PC-9 (cell line): ENCODE measurements at regions not wholly inside any gene's neighbourhood (a gene's known extent, or its start where the extent isn't known, plus 50 kb on each side); places are given as distances from the start of the nearest gene placed in this dataset.

Experiments
- BruUV-seq: library from RNA; stranded (reverse); fragments of 400-500 nt; replicated peaks from 2 replicates; lab custom pipeline; 2021; lab: Mats Ljungman, UMichigan
- CTCF ChIA-PET: fragments of 300-600 bp; sonication (Branson Sonifier 250); formaldehyde crosslinking; loops from one replicate; lab custom pipeline; 2022; ENCODE audit warnings: antibody characterized with exemption; lab: Charles Lee
- POLR2A ChIA-PET: fragments of 300-600 bp; sonication (Branson Sonifier 250); formaldehyde crosslinking; loops from one replicate; lab custom pipeline; 2022; ENCODE audit warnings: antibody characterized with exemption; ENCODE audit not compliant: unreplicated experiment; lab: Charles Lee
- DNase-seq, 2 experiments: peaks; one replicate each; pipeline versions ENCODE4 v3.0.0 to v3.0.0-alpha.2; 2015 to 2022; ENCODE audit warnings: mixed read lengths in 1 of 2
- H2AFZ ChIP-seq: fragments of 200-600 bp; sonication (generic); 2 replicates; pipeline ENCODE4 v1.8.1; 2017; ENCODE audit warnings: antibody characterized with exemption
- H3F3A ChIP-seq: fragments of 200-600 bp; sonication (generic); 2 replicates; pipeline ENCODE4 v1.8.1; 2017; ENCODE audit warnings: antibody characterized with exemption, mild to moderate bottlenecking, low read depth; ENCODE audit not compliant: insufficient read depth
- H3K27ac ChIP-seq: fragments of 200-600 bp; sonication (generic); 2 replicates; pipeline ENCODE4 v1.6.1; 2016; ENCODE audit warnings: mixed run types
- H3K27me3 ChIP-seq: fragments of 200-600 bp; sonication (generic); 2 replicates; pipeline ENCODE4 v1.6.1; 2016; ENCODE audit warnings: low read depth, mixed run types; ENCODE audit not compliant: insufficient read depth
- H3K36me3 ChIP-seq: fragments of 200-600 bp; sonication (generic); 2 replicates; pipeline ENCODE4 v1.6.1; 2016; ENCODE audit warnings: low read depth, mixed run types
- H3K4me1 ChIP-seq: fragments of 200-600 bp; sonication (generic); replicated peaks from 2 replicates; pipeline ENCODE4 v1.6.1; 2016; ENCODE audit warnings: mixed run types; ENCODE audit not compliant: insufficient read depth
- H3K4me2 ChIP-seq: fragments of 200-600 bp; sonication (generic); 2 replicates; pipeline ENCODE4 v1.6.1; 2017; ENCODE audit warnings: mixed run types
- H3K4me3 ChIP-seq: fragments of 200-600 bp; sonication (generic); 2 replicates; pipeline ENCODE4 v1.6.1; 2016; ENCODE audit warnings: mixed run types
- H3K79me2 ChIP-seq: fragments of 200-600 bp; sonication (generic); 2 replicates; pipeline ENCODE4 v1.6.1; 2017; ENCODE audit warnings: low read depth, mixed run types
- H3K9me2 ChIP-seq: fragments of 200-600 bp; sonication (generic); 2 replicates; pipeline ENCODE4 v1.8.1; 2017; ENCODE audit warnings: mild to moderate bottlenecking; ENCODE audit not compliant: insufficient read depth
- H3K9me3 ChIP-seq: fragments of 200-600 bp; sonication (generic); 2 replicates; pipeline ENCODE4 v1.8.1; 2016; ENCODE audit warnings: low read depth; ENCODE audit not compliant: insufficient read depth
- H4K20me1 ChIP-seq: fragments of 200-600 bp; sonication (generic); 2 replicates; pipeline ENCODE4 v1.8.1; 2017; ENCODE audit not compliant: insufficient read depth
- CTCF ChIP-seq: fragments of 200-600 bp; sonication (generic); conservative IDR thresholded peaks from 2 replicates; pipeline ENCODE4 v1.6.1; 2017; ENCODE audit warnings: mixed run types, antibody characterized with exemption, mild to moderate bottlenecking, moderate library complexity
- EZH2 ChIP-seq: fragments of 200-600 bp; sonication (generic); IDR thresholded peaks from 2 replicates; pipeline ENCODE4 v1.8.0; 2017; ENCODE audit warnings: antibody characterized with exemption, low read depth
- intact Hi-C: fragments of 100-400 bp; cut with micrococcal nuclease; formaldehyde crosslinking; loops from one replicate; pipeline ENCODE4 v1.10.0; 2022; ENCODE audit not compliant: unreplicated experiment

GRCh38 chr9:1938135-1938534 is 77.0 kb upstream of the SMARCA2 start:
- no peaks in the 10 kb centered on the region for H3K4me1 ChIP-seq
- H3K36me3 ChIP-seq = no peaks in the 10 kb centered on the region
- DNase-seq = no peak
- no peaks in the 10 kb centered on the region for H3K9me2 ChIP-seq
- BruUV-seq = no TSS peak
- no peaks in the 10 kb centered on the region for H3F3A ChIP-seq
- ChIA-PET POLR2A (no interaction called here), CTCF (no interaction called here)
- H3K4me2 ChIP-seq = no peak overlapping the region
- H2AFZ ChIP-seq = no peak overlapping the region
- no peaks in the 10 kb centered on the region for H3K79me2 ChIP-seq
- no peak for TF ChIP-seq CTCF
- H3K9me3 ChIP-seq = no peaks in the 10 kb centered on the region
- no peaks in the 10 kb centered on the region for H4K20me1 ChIP-seq
- H3K27ac ChIP-seq = no peak overlapping the region
- no peak overlapping the region for H3K4me3 ChIP-seq
- no peaks in the 10 kb centered on the region for H3K27me3 ChIP-seq
- intact Hi-C loops = no loop called here

- Histone ChIP-seq H3K9me3 (no peaks in the 10 kb centered on the region), H3K79me2 (no peaks in the 10 kb centered on the region), H3K9me2 (no peaks in the 10 kb centered on the region), H3K27ac (no peak overlapping the region), H3K4me2 (no peak overlapping the region), H3K36me3 (no peaks in the 10 kb centered on the region), H3K4me1 (no peaks in the 10 kb centered on the region), H3K27me3 (no peaks in the 10 kb centered on the region; the same call in 1 of the 2 replicates), H3F3A (no peaks in the 10 kb centered on the region), H2AFZ (no peak overlapping the region), H4K20me1 (no peaks in the 10 kb centered on the region), H3K4me3 (no peak overlapping the region)
- intact Hi-C loops = no loop called here
- BruUV-seq = no TSS peak
- ChIA-PET POLR2A (no interaction called here), CTCF (no interaction called here)
- DNase-seq = no peak
- TF ChIP-seq CTCF = no peak
- no peak for TF ChIP-seq EZH2
Observed at GRCh38 chr9:1938675-1939170, 76.4 kb upstream of the SMARCA2 start.

- DNase-seq = no peak
- Histone ChIP-seq H3K9me2 (no peaks in the 10 kb centered on the region), H4K20me1 (no peaks in the 10 kb centered on the region), H3K27me3 (no peaks in the 10 kb centered on the region; the same call in 1 of the 2 replicates), H2AFZ (no peak overlapping the region), H3K27ac (no peak overlapping the region), H3F3A (no peaks in the 10 kb centered on the region), H3K4me1 (no peaks in the 10 kb centered on the region), H3K4me2 (no peak overlapping the region), H3K9me3 (no peaks in the 10 kb centered on the region), H3K4me3 (no peak overlapping the region), H3K79me2 (no peaks in the 10 kb centered on the region), H3K36me3 (no peaks in the 10 kb centered on the region)
- POLR2A ChIA-PET = no interaction called here
- intact Hi-C loops = no loop called here
- CTCF ChIA-PET = no interaction called here
- TF ChIP-seq CTCF = no peak
- TF ChIP-seq EZH2 = no peak
- no TSS peak for BruUV-seq
Observed at GRCh38 chr9:1939466-1939865, 75.7 kb upstream of the SMARCA2 start.
